Common myeloid progenitor, CD34-positive (primary cell): ENCODE measurements at regions not wholly inside any gene's neighbourhood (a gene's known extent, or its start where the extent isn't known, plus 50 kb on each side); places are given as distances from the start of the nearest gene placed in this dataset.

ENCODE experiments used
- CTCF ChIA-PET: fragments of 350-600 bp; sonication (Branson Sonifier 250); formaldehyde crosslinking; loops from one replicate; lab custom pipeline; 2021; ENCODE audit warnings: antibody characterized with exemption; lab: Charles Lee
- POLR2A ChIA-PET: fragments of 350-600 bp; sonication (Branson Sonifier 250); formaldehyde crosslinking; loops from one replicate; lab custom pipeline; 2021; ENCODE audit warnings: antibody characterized with exemption; lab: Charles Lee
- DNase-seq, 3 donors: peaks; one replicate each; pipeline versions ENCODE4 v3.0.0 to v3.0.0-alpha.2; 2013
- H3K27ac ChIP-seq, 2 experiments: 1 replicate in 1 of 2; 2 replicates in 1 of 2; pipeline ENCODE4 v1.7.0; 2013; ENCODE audit warnings: inconsistent platforms in 2 of 2, low read length in 2 of 2, mild to moderate bottlenecking in 2 of 2, low read depth in 1 of 2, moderate library complexity in 1 of 2; ENCODE audit not compliant: severe bottlenecking in 2 of 2, insufficient read depth in 1 of 2, poor library complexity in 1 of 2
- H3K27me3 ChIP-seq, 5 experiments: replicated peaks in 2 of 5; 1 replicate in 3 of 5; 2 replicates in 2 of 5; pipeline versions ENCODE4 v1.6.1 to v1.7.0; 2013; ENCODE audit warnings: low read length in 4 of 5, mild to moderate bottlenecking in 2 of 5, moderate library complexity in 2 of 5, inconsistent platforms in 1 of 5; ENCODE audit not compliant: insufficient read depth in 5 of 5, control insufficient read depth in 4 of 5
- H3K36me3 ChIP-seq, 4 experiments: 1 replicate in 2 of 4; 2 replicates in 2 of 4; pipeline versions ENCODE4 v1.6.1 to v1.7.0; 2013; ENCODE audit warnings: low read length in 3 of 4, control low read depth in 1 of 4, mild to moderate bottlenecking in 1 of 4; ENCODE audit not compliant: control insufficient read depth in 4 of 4, insufficient read depth in 4 of 4
- H3K4me1 ChIP-seq, 4 experiments: 1 replicate in 3 of 4; 2 replicates in 1 of 4; pipeline versions ENCODE4 v1.6.1 to v1.7.1; 2013; ENCODE audit warnings: low read length in 3 of 4, mild to moderate bottlenecking in 3 of 4, control low read depth in 1 of 4, inconsistent platforms in 1 of 4, moderate library complexity in 1 of 4; ENCODE audit not compliant: control insufficient read depth in 4 of 4, insufficient read depth in 4 of 4; ENCODE audit errors: control extremely low read depth in 1 of 4
- H3K4me3 ChIP-seq, 7 experiments: 1 replicate in 4 of 7; 2 replicates in 3 of 7; pipeline versions ENCODE4 v1.5.1 to v1.7.0; 2013; ENCODE audit warnings: mild to moderate bottlenecking in 7 of 7, low read length in 6 of 7, moderate library complexity in 6 of 7, inconsistent platforms in 2 of 7, low read depth in 2 of 7, control low read depth in 1 of 7; ENCODE audit not compliant: insufficient read depth in 4 of 7, control insufficient read depth in 1 of 7; ENCODE audit errors: extremely low read depth in 1 of 7
- H3K9me3 ChIP-seq, 5 experiments: 1 replicate in 4 of 5; 2 replicates in 1 of 5; pipeline versions ENCODE4 v1.6.1 to v1.7.1; 2013; ENCODE audit warnings: low read length in 4 of 5, mild to moderate bottlenecking in 2 of 5, inconsistent platforms in 1 of 5, low read depth in 1 of 5, moderate library complexity in 1 of 5; ENCODE audit not compliant: control insufficient read depth in 4 of 5, insufficient read depth in 2 of 5; ENCODE audit errors: control extremely low read depth in 1 of 5
- WGBS: methylation state at CpG from one replicate; pipeline ENCODE4 v1.1.5; 2013; ENCODE audit not compliant: insufficient coverage; 5-methylcytosine and 5-hydroxymethylcytosine counted together

DNA sequence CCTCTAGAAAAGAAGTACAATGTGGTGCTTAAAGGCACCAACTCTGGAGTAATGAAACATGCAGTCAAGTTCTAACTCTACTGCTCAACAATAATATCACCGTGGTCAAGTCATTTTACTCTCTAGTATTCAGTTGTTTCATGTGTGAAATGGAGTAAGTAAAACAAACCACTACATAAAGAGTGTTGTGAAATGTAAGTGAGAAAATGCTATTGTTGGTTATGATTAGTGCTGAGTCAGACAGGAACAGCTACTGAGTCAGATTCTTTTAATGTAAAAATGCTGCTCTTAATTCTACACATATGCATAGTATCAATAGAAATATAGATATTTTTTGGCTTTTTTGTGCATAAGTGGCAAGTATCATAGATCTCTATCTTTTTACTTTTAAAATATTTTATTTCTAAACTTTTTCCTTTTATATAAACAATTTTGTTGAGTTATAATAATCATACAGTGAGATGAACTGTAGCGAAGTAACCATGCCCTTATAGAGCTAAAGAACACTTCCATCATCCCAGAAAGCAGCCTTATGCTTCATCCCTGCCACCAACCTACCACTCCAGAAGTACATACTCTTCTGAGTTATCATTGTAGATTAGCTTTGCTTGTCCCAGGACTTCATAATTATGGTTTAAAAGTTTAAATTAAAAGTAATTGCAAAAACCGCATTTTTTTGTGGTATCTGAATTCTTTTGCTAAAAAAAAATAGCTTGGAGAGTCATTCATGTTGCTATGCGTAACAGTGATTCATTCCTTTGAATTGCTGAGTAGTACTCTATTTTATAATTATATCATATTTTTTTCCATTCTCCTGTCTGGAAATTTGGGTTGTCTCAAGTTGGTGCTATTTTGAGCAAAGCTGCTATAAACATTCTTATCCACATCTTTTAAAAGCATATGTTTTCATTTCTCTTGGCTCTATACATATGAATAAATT, 548.2 kb upstream of the CLINT1 start:
- no peak overlapping the region for H3K27ac ChIP-seq
- DNase-seq, result no peak
- ChIA-PET CTCF (no interaction called here), POLR2A (no interaction called here)
- H3K9me3 ChIP-seq, result peaks cover 0 to 8% (median 1%) of the 10 kb centered on the region in 5 experiments
- H3K27me3 ChIP-seq, result no peaks in the 10 kb centered on the region
- no peak overlapping the region for H3K4me3 ChIP-seq
- H3K36me3 ChIP-seq, result no peaks in the 10 kb centered on the region
- no peaks in the 10 kb centered on the region for H3K4me1 ChIP-seq
- no CpG with 5 or more reads among the region's 4 CpGs for WGBS

DNA sequence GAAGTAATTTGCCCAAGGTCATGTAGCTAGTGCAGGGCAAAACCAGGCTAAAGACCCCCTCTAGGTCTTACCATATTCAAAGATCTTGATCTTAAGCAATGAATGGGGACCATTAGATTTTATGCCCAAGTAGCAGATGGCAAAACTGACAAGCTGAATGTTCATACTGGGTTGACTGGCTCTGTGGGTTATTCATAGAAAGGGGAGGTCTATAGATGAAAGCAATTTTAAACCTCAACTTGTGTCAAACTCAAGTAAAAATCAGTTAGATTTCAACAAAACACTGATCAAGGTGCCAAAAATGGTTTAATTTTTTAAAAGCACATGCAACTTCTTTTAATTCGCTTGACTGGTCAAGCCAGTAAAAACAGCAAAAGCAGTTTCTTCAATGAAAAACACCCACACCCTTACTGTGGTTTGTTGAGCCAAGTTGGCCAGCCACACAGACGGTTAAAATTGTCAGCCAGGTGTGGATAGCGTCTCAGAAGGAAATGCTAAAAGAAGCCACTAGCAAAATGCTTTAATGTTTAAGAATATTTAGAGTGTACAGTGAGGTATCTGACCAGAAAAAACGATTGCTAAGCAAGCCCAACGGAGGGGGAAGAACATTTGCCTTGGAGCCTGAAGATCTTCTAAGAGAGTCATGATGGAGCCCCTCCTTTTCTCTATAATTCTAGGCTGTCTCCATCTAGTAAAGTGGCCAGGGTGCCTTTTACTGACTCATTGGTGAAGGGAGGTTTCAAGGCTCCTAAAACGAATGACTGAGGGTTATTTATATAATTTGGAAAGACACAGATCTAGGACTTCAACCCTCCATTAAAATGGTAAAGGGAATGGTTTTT, 539.6 kb upstream of the CLINT1 start:
- WGBS, result 92% methylated on average over 4 of the region's 6 CpGs
- POLR2A ChIA-PET, result no interaction called here
- H3K4me1 ChIP-seq, result peaks cover 0 to 2% (median 0%) of the 10 kb centered on the region in 4 experiments

DNA sequence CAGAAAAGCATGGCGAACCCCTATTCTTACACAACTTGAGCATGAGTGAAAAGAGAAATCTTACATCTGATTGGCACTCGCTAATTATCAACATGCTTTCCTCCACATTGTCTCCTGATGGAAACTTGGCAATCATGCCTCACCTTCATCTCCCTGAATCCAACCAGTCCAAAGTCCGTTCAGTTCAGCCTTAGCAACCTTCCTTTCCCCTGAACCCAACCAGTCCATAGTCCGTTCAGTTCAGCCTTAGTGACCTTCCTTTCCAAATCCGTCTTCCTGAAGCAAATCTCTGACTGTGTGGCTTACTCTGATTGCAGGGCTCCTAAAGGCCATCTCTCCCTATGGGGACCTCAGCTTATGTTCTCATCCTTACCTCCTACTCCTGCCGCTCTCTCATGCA, 538.3 kb upstream of the CLINT1 start:
- Histone ChIP-seq H3K4me1 (peaks cover 0 to 2% (median 0%) of the 10 kb centered on the region in 4 experiments), H3K27me3 (no peaks in the 10 kb centered on the region), H3K4me3 (no peak overlapping the region), H3K36me3 (no peaks in the 10 kb centered on the region), H3K9me3 (peaks cover 0 to 2% (median 0%) of the 10 kb centered on the region in 5 experiments), H3K27ac (no peak overlapping the region)
- DNase-seq, result no peak
- CTCF ChIA-PET, result no interaction called here
- POLR2A ChIA-PET, result no interaction called here
- 87% methylated on average over 6 of the region's 6 CpGs for WGBS

More for the DNA sequence above, 539.6 kb upstream of the CLINT1 start:
- Histone ChIP-seq H3K4me3 (no peak overlapping the region), H3K27me3 (no peaks in the 10 kb centered on the region), H3K36me3 (no peaks in the 10 kb centered on the region), H3K9me3 (peaks cover 0 to 2% (median 1%) of the 10 kb centered on the region in 5 experiments), H3K27ac (no peak overlapping the region)
- DNase-seq, result peak in 2 of 3 donors; percentile 12 to 17
- CTCF ChIA-PET, result no interaction called here

- Histone ChIP-seq H3K27ac (no peak overlapping the region), H3K27me3 (no peaks in the 10 kb centered on the region), H3K9me3 (peaks cover 0 to 2% (median 0%) of the 10 kb centered on the region in 5 experiments), H3K36me3 (no peaks in the 10 kb centered on the region), H3K4me1 (peaks cover 0 to 7% (median 0%) of the 10 kb centered on the region in 4 experiments), H3K4me3 (no peak overlapping the region)
- CTCF ChIA-PET, result interaction anchor here (1.4 kb wide), 1 partner anchor 18 kb away, joined by 3 read pairs; no protein-coding TSS in a partner anchor
- no peak for DNase-seq
- POLR2A ChIA-PET, result no interaction called here
Measured at GRCh38 chr5:158394102-158394501, 535.2 kb upstream of the CLINT1 start.

DNA sequence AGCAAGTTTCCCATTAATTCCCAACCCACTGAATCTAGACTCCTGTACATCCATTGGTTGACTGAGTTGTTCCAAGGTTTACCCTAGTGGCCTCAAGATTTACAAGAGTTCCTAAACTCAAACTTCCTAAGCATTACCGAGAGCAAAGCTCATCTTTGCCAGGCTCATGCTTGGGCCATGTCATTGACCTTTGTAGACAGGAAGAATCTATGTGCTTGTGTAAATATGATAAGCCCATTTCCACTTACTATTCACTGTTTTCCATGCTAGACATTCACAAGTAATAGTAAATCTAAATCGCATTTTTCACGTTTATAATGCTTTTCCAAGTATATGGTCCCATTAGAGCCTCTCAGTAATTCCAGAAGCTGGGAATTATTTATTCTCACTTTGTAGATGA, 534.5 kb upstream of the CLINT1 start:
- H3K27me3 ChIP-seq, result no peaks in the 10 kb centered on the region
- CTCF ChIA-PET, result interaction anchor here (1.4 kb wide), 1 partner anchor 19 kb away, joined by 3 read pairs; no protein-coding TSS in a partner anchor
- H3K4me1 ChIP-seq, result peaks cover 0 to 7% (median 0%) of the 10 kb centered on the region in 4 experiments
- POLR2A ChIA-PET, result no interaction called here
- WGBS, result 76% methylated on average over 2 of the region's 3 CpGs
- DNase-seq, result no peak
- H3K9me3 ChIP-seq, result peaks cover 0 to 2% (median 0%) of the 10 kb centered on the region in 5 experiments
- H3K36me3 ChIP-seq, result no peaks in the 10 kb centered on the region
- H3K4me3 ChIP-seq, result no peak overlapping the region
- H3K27ac ChIP-seq, result no peak overlapping the region

GRCh38 chr5:158392753-158393152, 533.8 kb upstream of the CLINT1 start:
- H3K36me3 ChIP-seq, result no peaks in the 10 kb centered on the region
- POLR2A ChIA-PET, result no interaction called here
- no peak overlapping the region for H3K27ac ChIP-seq
- no peak for DNase-seq
- peaks cover 0 to 7% (median 0%) of the 10 kb centered on the region in 4 experiments for H3K4me1 ChIP-seq
- CTCF ChIA-PET, result no interaction called here
- H3K4me3 ChIP-seq, result no peak overlapping the region
- peaks cover 0 to 2% (median 0%) of the 10 kb centered on the region in 5 experiments for H3K9me3 ChIP-seq
- no CpG with 5 or more reads among the region's 2 CpGs for WGBS
- H3K27me3 ChIP-seq, result no peaks in the 10 kb centered on the region
